GM18520 (cell line): ENCODE measurements at regions not wholly inside any gene's neighbourhood (a gene's known extent, or its start where the extent isn't known, plus 50 kb on each side); places are given as distances from the start of the nearest gene placed in this dataset.

Experiments
- ATAC-seq: cut with Tn5 transposase; IDR thresholded peaks from one replicate; pipeline ENCODE4 v1.9.1; 2021; ENCODE audit not compliant: unreplicated experiment

DNA sequence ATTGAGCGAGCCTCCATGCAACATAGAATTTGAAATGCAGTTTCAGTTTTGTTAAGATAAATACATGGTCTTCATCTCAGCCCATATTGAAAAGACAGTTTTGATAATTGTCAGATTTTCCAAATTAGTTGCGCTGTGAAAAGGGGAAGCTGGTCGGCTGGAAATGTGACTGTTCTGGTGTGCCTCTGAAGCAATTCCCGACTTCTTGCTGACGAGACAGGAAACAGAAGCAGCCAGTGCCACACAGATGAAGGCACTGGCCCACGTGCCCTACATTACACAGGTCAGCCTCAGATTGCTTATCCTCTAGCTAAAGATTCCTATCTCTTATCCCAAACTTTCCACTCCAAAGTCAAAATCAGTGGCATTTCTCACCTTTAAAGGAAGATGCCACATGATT, 214.1 kb upstream of the TLE4 start:
- ATAC-seq: no peak

DNA sequence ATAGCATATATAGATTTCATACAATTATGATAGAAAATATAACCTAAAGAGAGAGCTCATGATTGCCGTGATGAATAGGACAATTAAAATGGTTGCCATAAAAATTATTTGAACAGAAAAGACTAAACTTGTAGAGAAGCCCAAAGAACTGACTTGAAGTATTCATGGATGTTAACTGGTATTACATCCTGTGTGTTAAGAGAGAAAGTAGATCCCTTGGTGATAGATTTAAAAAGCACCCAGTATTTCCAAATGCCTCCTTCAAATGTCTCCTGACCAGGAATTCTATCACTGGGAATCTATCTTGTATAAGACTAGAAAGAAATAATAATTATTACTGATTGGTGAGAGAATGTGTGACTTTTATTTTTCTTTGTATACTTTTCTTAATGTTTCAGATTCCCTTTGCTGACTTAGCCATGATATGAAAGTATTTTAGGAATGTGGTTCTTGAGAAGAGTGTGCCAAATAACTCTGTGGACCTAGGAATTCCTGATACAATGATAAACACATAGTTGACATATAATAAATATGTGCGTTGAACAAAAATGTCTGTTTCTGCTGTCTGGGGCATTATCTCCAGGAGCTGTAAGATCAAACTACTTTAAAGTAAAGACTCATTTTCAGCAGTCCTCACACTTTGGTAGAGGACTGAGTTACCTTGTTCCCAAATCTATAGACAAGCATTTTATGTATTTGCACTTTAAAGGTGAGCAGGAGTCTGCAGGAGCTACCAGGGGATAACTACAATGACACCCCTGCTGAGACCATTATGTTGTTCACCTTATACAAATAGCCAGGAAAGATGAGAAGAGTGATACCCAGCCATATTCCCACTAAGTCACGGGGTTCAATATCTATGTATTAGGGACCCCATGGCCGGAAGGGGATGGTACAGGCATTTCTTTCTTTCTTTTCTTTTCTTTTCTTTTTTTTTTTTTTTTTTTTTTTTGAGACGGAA, 211.1 kb upstream of the TLE4 start:
- ATAC-seq: no peak

DNA sequence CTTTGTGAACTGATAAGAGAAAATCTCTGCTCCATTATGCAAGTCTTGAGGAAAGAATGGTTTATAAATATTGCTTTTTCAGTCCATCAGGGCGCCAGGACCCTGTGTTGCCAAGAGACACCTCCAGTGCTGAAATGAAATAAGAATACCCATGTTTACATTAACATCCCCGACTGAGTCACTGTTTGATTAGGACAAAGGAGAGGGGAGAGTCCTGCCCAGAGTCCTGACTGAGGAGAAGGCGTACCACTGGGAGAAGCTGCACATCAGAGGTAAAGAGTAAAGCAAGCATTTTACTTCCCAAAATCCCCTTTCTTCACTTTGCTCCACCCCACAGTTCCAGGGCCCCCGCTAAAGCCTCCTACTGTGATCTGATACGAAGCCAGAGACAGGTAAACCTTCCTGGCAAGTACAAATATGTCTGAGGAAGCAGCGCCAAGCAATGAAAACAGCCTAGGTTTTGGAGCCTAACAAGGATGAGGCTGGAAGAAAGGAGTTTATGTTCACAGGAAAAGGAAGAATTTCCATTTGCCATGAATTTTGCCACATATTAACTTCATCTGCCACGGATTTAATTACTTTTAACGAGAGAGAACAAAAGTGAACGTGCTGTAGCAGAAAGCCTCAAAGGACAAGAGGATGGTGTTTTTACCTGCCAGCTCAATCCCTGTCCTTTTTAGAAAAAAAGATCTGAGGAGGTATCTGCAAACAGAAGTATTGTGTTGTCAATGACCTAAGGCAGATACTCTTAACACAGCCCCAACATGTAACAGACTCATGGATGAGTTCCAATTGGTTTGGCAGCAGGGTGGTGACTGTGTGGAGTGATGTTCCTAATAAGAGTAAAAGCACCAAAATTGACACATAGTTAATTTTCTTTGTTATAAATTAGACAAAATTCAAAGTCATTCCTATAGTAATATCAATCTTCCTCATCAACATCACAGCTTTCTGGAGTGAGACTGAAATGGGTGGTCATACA, 209.4 kb upstream of the TLE4 start:
- ATAC-seq: no peak

DNA sequence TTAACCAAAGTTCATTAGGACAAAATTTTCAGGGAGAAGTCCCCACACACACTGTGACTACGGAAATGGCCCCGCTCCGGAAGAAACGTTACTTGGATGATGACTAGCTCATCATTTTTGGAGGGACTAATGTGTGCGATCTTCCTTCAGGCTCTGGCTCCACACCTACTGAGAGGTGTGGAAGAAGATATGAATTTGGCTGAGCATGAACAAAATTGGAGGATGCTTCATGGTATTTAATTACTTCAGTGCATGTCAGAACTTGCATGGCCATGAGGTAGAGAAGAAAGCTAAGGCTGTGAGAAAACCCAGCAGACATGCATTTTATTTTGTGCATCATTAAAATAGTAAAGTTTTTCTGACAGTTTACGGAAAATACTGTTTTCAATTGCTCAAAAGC, 202.1 kb upstream of the TLE4 start:
- ATAC-seq: no peak

DNA sequence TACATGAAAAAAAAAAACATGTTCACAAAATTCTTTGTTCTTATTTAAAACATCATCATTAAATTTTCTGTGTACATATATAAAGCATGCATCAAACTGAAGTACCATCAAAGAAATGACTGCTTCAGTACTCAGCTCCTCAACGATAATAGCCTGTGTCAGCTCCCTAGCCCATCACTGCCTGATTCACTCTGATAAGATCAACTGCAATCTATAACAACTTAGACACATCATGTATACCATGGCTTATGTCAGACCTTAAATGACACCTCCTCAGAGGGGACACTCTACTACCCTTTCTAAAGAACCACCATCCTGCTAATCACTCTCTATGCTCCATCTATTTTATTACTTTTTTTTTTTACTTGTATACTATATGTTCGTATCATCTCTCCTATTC, 200.5 kb upstream of the TLE4 start:
- ATAC-seq: no peak

DNA sequence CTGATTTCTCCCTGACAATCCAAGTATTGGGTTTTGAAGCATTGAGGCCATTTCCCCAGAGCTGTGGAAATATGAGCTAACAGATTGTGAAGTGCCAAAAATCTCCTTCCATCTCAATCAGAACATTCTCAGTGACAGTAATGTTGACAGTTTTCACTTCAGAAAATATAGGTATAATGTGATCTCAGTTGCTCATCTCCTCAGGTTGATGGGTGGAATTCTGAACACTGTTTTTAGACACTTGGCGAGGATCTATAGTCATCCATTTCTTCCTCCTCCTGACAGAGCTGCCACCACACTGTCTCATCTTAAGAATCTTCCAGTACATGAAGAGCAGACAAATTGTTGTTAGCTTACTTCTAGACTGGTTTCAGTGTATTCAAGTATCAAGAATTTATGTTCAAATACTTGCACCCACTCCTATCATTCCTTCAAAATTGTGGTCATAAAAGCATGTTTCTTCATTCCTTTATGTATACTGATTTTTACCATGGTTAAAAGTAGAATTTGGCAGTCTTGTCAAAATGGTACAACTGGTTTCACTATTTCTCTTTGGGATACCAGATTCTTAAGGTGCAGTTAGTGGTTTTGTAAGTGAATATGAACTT, 199.7 kb upstream of the TLE4 start:
- no peak for ATAC-seq

DNA sequence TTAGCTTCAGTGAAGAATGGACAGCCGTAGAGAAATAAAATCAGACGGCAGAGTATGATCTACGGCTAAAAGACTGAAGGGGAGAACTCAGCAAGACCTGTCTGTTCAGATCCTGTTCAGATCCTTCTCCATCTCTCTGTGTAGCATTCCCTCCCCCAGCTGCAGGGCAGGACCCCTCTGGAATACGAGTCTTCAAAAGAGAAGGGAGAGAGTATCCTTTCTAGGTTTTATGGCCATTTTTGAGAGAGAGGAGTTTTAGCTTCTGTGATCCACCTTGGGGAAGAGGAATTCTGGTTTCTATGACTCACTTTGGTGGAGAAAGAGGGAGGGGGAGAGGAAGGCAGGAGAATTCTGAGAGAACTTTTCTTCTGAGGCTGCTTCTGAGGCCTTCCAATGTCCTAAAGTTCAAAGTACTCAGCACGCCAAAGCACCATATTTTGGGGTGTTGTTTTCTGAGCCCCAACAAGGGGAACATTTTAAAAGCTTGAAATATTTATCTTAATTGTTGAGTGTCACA, 194.4 kb upstream of the TLE4 start:
- no peak for ATAC-seq

DNA sequence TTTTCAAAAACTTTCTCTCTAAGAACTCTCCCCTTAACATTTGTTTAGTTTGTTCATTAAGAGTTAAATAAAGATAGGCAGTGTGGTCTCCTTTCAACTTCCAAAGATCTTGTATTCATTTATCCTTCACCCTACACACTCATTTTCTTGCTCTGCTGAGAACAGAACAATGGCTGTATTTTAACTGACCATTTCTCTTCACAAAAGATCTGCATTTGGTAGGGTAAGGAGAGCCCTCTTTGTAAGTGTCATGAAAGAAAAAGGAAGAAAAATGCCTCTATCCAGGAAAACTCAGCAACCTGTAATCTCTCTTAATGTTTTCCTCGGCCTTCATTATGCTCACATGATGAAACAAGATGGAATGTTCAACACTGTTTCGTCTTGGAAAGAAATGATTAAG, 193.7 kb upstream of the TLE4 start:
- ATAC-seq: no peak

DNA sequence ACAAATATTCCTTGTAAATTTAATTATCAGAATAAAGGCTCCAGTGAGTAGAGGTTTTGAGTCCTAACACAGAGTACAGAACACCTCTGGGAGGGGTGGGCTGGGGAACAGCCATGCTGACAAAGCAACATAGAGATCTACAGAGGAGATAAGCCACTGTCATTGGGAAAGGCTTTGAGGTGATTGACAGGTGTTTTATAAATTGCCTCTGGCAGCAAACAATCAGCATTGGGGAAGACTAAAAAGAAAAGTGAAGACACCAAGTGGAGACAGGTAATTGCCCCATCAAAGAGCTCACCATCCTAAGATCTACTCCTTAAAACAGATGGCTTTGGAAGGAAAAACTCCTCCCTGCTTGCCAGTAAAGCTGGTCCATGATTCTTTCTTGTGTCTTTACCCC, 189.7 kb upstream of the TLE4 start:
- ATAC-seq: no peak

DNA sequence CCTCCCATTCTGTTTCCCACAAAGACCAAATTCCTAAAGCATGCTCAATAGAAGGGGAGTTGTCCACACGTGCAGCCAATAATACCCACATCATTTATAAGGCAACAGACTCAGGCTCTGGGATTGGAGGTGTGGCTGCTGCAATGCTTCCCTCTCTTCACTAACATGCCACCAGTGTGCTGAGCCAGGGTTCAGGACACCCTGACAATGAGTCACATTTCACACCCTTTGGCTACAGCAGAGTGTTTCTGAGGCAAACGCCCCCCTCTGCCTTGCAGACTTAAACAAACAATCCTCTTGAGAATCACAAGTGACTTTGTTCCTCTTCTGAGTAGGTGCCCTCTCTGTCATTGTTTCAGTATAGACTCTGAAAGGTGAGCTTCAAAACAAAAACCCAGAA, 189.3 kb upstream of the TLE4 start:
- no peak for ATAC-seq

DNA sequence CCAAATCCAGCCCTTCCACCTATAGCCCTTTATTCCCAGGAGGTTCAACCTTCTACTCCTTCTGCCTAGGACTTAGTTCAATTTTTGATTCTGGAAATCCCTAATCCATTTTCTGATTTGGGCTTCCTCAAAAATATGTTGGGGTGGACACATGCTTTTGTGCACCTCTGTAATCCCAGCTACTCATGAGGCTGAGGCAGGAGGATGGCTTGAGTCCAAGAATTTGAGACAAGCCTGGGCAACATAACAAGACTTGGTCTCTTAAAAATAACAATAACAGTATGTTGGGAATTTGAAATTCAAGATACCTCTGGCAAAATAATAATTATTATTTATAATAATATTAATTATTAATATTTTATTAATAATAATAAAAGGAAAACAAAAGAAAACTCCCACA, 188.7 kb upstream of the TLE4 start:
- ATAC-seq: no peak

DNA sequence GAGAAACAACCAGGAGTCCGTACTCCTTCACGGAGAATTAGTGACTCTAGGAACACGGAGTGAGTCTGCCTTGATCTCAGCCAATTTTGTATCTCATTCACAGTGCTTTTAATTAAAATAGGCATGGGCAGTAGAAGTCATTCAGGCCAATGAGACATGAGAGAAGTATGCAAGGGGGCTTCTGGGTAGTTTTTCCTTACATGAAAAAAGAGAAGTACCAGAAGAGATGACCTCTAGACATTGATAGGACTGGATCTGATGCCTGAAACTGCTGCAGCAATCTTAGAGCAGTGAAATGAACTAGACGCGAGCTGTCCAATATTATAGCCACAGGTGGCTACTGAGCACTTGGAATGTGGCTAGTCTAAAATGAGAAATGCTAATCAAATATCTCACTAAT, 187.7 kb upstream of the TLE4 start:
- ATAC-seq: no peak

DNA sequence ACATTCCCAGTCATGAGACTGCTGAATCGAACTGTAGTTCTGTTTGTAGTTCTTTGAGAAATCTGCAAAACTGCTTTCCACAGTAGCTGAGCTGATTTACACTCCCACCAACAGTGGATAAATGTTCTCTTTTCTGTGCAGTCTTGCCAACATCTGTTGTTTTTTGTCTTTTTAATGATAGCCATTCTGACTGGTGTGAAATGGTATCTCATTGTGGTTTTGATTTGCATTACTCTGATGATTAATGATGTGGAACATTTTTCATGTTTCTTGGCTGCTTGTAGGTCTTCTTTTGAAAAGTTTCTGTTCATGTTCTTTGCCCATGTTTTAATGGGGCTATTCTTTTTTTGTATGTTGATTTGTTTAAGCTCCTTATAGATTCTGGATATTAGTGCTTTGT, 187.3 kb upstream of the TLE4 start:
- no peak for ATAC-seq

DNA sequence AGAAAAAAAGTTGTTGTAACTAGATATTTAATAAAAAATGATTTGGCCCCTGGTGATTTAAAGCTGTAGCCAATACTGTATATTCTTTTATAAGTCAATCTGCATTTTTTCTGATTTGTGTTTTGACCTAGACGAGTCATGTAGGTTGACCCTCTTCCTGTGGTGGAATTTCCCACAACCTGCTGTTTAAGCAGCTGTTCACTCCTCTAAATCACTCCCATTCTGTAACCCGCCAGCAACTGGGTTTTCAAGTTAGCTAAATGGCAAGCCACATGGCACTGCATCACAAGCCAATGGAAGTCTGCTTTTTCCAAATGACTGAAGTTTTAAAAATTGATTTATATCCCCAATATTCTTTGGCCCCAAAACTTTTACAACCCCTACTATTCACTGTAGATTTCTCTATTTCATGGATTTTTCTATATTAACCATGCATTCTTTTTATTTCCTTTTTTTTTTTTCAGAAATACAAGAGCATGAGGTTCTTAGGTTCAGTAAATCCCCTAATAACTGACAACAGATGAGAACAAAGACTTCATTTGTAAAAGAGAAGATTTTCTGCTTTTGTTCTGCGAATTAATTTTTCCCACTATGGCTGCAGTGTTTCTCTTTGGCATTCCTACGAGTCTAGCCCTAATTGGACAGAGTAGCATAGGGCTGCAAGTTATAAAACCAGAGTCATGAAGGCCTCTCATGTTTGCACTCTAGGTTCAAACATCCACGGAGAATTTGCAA, 184.5 kb upstream of the TLE4 start:
- no peak for ATAC-seq

DNA sequence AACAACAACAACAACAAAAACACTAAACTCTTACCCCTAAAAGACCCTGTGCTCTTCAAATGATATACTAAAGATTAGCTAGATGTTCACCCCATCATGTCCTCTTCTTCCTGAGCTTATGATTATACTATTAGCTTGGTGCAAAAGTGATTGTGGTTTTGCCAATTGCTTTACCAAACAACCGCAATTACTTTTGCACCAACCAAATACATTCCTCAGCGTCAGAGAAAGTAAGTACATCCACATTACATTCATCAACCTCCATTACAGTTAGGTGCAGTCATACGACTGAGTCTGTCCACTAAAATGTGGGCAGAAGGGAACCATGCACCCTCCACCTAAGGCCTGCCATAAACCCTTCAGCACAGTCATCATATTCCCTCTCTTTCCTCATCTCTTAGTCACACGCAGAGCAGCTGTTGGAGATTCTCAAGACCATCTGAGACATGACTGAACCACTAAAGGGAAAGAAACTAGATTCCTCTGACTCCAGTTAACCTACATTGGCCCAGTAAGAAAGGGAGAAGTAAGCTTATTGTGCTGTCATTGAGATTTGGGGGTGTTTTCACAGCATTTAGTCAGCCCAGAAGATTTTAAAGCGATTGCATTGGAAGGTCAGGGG, 181.6 kb upstream of the TLE4 start:
- ATAC-seq: no peak

DNA sequence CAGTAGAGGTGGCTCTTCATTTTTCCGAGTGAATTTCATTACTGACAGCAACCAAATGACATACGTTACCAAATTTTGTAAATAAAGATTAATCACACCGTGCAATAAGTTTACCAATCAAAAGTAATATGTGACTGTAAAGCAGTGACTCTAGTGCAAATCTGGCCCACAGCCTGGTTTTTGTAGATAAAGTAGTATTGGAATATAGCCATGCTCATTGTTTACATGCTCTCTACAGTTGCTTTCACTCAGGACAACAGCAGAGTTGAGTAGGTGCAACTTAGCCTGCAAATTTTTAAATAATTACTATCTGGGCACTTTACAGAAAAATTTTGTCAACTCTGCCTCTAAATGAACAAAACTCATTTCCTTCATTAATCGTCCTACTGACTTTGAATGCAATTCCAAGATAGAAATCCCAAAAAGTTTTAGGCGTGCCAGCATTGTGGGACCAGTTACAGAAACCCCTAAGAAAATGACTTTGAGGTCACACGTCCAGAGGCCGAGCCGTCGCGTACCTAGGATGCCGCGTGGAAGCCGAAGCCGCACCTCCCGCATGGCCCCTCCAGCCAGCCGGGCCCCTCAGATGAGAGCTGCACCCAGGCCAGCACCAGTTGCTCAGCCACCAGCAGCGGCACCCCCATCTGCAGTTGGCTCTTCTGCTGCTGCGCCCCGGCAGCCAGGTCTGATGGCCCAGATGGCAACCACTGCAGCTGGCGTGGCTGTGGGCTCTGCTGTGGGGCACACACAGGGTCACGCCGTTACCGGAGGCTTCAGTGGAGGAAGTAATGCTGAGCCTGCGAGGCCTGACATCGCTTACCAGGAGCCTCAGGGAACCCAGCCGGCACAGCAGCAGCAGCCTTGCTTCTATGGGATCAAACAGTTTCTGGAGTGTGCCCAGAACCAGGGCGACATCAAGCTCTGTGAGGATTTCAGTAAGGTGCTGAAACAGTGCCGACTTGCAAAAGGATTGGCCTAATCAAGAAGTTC, 180.7 kb upstream of the TLE4 start:
- ATAC-seq: no peak

DNA sequence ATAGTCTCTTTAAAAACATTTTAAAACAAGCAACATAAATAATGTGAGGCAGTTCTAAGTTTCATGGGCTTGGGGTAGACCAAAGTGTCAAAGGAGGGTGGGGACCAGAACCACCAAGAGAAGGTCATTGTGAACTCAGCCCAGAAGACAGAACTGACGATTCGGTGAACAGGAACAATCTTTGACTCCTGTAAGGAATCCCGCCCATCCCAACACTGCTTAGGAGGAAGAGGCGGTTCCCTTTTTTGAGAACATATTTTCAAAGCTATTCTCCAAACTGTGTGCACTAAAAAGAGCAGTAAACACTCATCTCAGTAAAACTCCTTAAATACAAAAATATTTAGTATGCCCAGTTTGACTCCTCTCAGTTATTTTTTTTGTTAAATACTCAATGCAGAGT, 176.5 kb upstream of the TLE4 start:
- ATAC-seq: no peak

DNA sequence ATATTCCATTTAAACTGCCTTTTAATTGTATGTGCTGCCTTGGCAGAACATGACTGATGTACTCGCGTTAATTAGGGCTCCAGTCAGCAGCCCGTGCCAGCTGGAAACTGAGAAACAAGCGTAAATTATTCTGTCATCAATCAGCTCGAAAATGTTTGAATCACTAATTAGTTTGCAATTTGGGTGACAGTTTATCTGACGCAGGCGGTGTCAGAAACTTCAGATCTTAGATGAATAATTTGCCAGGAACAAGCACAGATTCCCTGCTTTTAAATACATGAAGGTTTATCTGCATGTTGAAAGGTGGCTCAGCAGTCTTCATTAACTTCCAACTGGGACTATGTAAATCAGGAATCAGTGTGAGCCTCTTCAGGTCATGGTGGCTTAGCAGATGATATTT, 176.0 kb upstream of the TLE4 start:
- ATAC-seq: no peak

DNA sequence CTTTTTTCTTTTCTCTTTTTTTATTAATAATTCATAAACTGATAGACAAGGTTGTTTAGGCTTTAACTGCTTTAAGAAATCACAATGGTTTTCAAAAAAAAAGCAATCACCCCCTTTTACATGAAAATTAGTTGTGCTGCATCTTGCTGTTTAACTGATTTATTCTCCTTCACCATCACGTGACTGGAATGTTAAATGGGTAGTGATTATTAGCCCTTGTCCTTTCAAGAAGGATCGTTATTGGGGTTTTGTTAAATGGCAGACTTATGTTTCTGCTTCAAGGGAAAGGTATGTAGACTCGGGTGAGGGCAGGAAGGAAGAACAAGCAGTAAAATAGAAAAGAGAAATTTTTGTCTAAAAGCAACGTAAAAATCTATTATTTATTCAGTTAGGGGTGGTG, 175.6 kb upstream of the TLE4 start:
- no peak for ATAC-seq
